GM23338 (cell line): ENCODE measurements at regions not wholly inside any gene's neighbourhood (a gene's known extent, or its start where the extent isn't known, plus 50 kb on each side); places are given as distances from the start of the nearest gene placed in this dataset.

Experiments used
- ATAC-seq: fragments of 200-7000 bp; cut with Tn5 transposase; 3 replicates; pipeline ENCODE4 v1.9.1; 2020
- DNase-seq: peaks from one replicate; pipeline ENCODE4 v3.0.0-alpha.2; 2015; ENCODE audit warnings: low spot score
- H2AFZ ChIP-seq: fragments of 200-600 bp; sonication (generic); 2 replicates; pipeline ENCODE4 v1.8.0; 2016; ENCODE audit warnings: antibody characterized with exemption, mild to moderate bottlenecking, moderate library complexity
- H3F3A ChIP-seq: fragments of 200-600 bp; sonication (generic); replicated peaks from 2 replicates; pipeline ENCODE4 v1.8.0; 2017; ENCODE audit warnings: antibody characterized with exemption, mixed run types, low read depth
- H3K27ac ChIP-seq: fragments of 200-600 bp; sonication (generic); 2 replicates; pipeline ENCODE4 v1.6.1; 2016; ENCODE audit warnings: low read depth
- H3K27me3 ChIP-seq: fragments of 200-600 bp; sonication (generic); 2 replicates; pipeline ENCODE4 v1.8.0; 2016; ENCODE audit warnings: mild to moderate bottlenecking, mixed run types, moderate library complexity; ENCODE audit not compliant: insufficient read depth
- H3K36me3 ChIP-seq: fragments of 200-600 bp; sonication (generic); 2 replicates; pipeline ENCODE4 v1.8.0; 2016; ENCODE audit warnings: mild to moderate bottlenecking; ENCODE audit not compliant: insufficient read depth
- H3K4me1 ChIP-seq: fragments of 200-600 bp; sonication (generic); 2 replicates; pipeline ENCODE4 v1.8.0; 2016; ENCODE audit warnings: mild to moderate bottlenecking, moderate library complexity; ENCODE audit not compliant: insufficient read depth
- H3K4me2 ChIP-seq: fragments of 200-600 bp; sonication (generic); 2 replicates; pipeline ENCODE4 v1.7.1; 2017; ENCODE audit warnings: mixed run types
- H3K4me3 ChIP-seq: fragments of 200-600 bp; sonication (generic); 2 replicates; pipeline ENCODE4 v1.6.1; 2016; ENCODE audit warnings: mixed run types
- H3K79me2 ChIP-seq: fragments of 200-600 bp; sonication (generic); replicated peaks from 2 replicates; pipeline ENCODE4 v1.8.0; 2017; ENCODE audit warnings: mild to moderate bottlenecking; ENCODE audit not compliant: insufficient read depth
- H3K9me2 ChIP-seq: fragments of 200-600 bp; sonication (generic); 2 replicates; pipeline ENCODE4 v1.8.0; 2017; ENCODE audit not compliant: insufficient read depth
- H4K20me1 ChIP-seq: fragments of 200-600 bp; sonication (generic); replicated peaks from 2 replicates; pipeline ENCODE4 v1.8.0; 2017; ENCODE audit warnings: mild to moderate bottlenecking; ENCODE audit not compliant: insufficient read depth
- H3K27ac Mint-ChIP-seq: 2 replicates; pipeline ENCODE4 v1.8.0; 2020; ENCODE audit warnings: inconsistent platforms, mild to moderate bottlenecking, moderate library complexity, mixed read lengths
- H3K27me3 Mint-ChIP-seq: 3 replicates; pipeline ENCODE4 v1.8.0; 2022; ENCODE audit warnings: low read depth, mild to moderate bottlenecking, moderate library complexity, mixed read lengths, inconsistent platforms; ENCODE audit not compliant: insufficient read depth, poor library complexity
- H3K36me3 Mint-ChIP-seq: 3 replicates; pipeline ENCODE4 v1.8.0; 2021; ENCODE audit warnings: low read depth, mild to moderate bottlenecking, inconsistent platforms, moderate library complexity, mixed read lengths
- H3K4me1 Mint-ChIP-seq: 3 replicates; pipeline ENCODE4 v1.8.0; 2020; ENCODE audit warnings: mild to moderate bottlenecking, inconsistent platforms, mixed read lengths
- H3K4me3 Mint-ChIP-seq: 3 replicates; pipeline ENCODE4 v1.8.0; 2021; ENCODE audit warnings: moderate library complexity, mild to moderate bottlenecking, inconsistent platforms, mixed read lengths
- H3K9me3 Mint-ChIP-seq: 3 replicates; pipeline ENCODE4 v1.8.0; 2020; ENCODE audit warnings: moderate library complexity, mild to moderate bottlenecking, inconsistent platforms, mixed read lengths
- EZH2 ChIP-seq: fragments of 200-600 bp; sonication (generic); IDR thresholded peaks from one replicate; pipeline ENCODE4 v1.8.0; 2017; ENCODE audit warnings: antibody characterized with exemption, mild to moderate bottlenecking, low read depth; ENCODE audit not compliant: unreplicated experiment
- EZH2phosphoT487 ChIP-seq: fragments of 200-600 bp; sonication (generic); IDR thresholded peaks from one replicate; pipeline ENCODE4 v1.8.1; 2018; ENCODE audit warnings: antibody characterized with exemption; ENCODE audit not compliant: unreplicated experiment
- POLR2AphosphoS5 ChIP-seq: IDR thresholded peaks from 2 replicates; pipeline ENCODE4 v1.6.1; 2016; ENCODE audit warnings: antibody characterized with exemption, low read depth
- ZNF114 ChIP-seq: fragments of 250-450 bp; sonication (Bioruptor Pico); IDR thresholded peaks from 2 replicates; pipeline ENCODE4 v1.5.0; 2020; ENCODE audit warnings: mild to moderate bottlenecking, moderate library complexity
- TF ChIP-seq, protein P1 (sequence below), 2 experiments: fragments of 200-600 bp in 1 of 2; sonication (generic) in 1 of 2; conservative IDR thresholded peaks; 2 replicates each; pipeline versions ENCODE4 v1.5.1 to v1.6.1; 2016 to 2017; ENCODE audit warnings: antibody characterized with exemption in 2 of 2, low read depth in 2 of 2, mild to moderate bottlenecking in 2 of 2, moderate library complexity in 1 of 2
- TF ChIP-seq, protein P2 (sequence below): IDR thresholded peaks from one replicate; pipeline ENCODE4 v1.6.1; 2018; ENCODE audit warnings: antibody characterized with exemption; ENCODE audit not compliant: unreplicated experiment

- TF ChIP-seq POLR2AphosphoS5 (no peak), EZH2 (no peak), ZNF114 (CRISPR knock-in tag) (no peak)
These were observed 296.5 kb upstream of the PITRM1 start (continued) for GRCh38 chr10:3468919-3469638.

DNA sequence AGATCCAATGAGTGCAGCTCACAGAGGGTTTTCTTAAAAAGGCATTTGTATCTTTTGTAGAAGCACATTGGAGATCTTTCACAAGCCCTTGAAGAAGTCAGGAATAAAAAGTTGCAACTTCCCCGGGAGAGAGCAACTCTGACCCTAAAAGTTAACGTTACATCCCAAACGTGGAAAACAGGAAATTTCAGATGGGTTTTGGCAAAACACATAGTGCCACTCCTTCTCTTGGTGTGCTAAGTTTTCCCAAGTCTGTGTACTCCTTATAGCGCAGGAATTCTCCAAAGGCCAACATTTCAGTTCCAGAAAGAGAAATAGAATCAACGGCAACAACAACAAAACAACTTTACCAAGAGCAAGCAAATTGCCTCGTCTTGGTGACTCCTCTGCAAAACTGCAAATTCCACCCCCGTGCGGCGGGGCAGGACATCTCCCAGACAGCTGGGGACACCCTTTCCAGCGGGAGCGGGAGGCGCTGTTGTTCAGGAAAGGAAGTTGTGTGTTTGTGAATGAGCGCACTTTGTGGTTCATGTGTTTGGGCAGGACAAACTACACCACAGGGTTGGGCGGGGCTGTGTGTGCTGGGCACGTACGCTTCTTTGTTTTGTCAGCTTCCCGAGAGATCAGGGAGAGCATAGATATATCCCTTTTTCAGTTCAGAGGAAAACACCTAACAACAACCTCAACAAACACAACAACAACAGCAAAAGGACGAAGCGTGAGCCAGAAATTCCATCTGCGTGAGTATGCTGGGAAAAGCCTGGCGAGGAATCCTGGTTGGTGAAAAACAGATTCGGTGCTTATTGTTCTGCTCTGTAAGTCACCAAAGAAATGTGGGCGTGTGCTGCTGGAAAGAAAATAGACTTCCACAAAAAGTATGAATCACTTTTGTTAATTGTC is 294.7 kb upstream of the PITRM1 start:
- Histone ChIP-seq H3K27me3 (no peaks in the 10 kb centered on the region), H2AFZ (peak overlapping the region; percentile 39), H3F3A (no peaks in the 10 kb centered on the region), H3K27ac (peak overlapping the region; percentile 39; the same call in 1 of the 2 replicates), H3K4me2 (no peak overlapping the region), H4K20me1 (no peaks in the 10 kb centered on the region), H3K9me2 (peaks cover 4% of the 10 kb centered on the region; the same call in 1 of the 2 replicates), H3K4me3 (no peak overlapping the region), H3K4me1 (peaks cover 15% of the 10 kb centered on the region), H3K36me3 (no peaks in the 10 kb centered on the region), H3K79me2 (no peaks in the 10 kb centered on the region)
- ATAC-seq (peak; percentile 54; the same call in 2 of the 3 replicates), DNase-seq (peak; percentile 64)
- H3K4me3 Mint-ChIP-seq = no peak overlapping the region
- no peak for TF ChIP-seq POLR2AphosphoS5
- TF ChIP-seq, protein P1, sequence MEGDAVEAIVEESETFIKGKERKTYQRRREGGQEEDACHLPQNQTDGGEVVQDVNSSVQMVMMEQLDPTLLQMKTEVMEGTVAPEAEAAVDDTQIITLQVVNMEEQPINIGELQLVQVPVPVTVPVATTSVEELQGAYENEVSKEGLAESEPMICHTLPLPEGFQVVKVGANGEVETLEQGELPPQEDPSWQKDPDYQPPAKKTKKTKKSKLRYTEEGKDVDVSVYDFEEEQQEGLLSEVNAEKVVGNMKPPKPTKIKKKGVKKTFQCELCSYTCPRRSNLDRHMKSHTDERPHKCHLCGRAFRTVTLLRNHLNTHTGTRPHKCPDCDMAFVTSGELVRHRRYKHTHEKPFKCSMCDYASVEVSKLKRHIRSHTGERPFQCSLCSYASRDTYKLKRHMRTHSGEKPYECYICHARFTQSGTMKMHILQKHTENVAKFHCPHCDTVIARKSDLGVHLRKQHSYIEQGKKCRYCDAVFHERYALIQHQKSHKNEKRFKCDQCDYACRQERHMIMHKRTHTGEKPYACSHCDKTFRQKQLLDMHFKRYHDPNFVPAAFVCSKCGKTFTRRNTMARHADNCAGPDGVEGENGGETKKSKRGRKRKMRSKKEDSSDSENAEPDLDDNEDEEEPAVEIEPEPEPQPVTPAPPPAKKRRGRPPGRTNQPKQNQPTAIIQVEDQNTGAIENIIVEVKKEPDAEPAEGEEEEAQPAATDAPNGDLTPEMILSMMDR (conservative IDR thresholded peaks at IDR 0.05; ENCODE audit: low read depth in 2 of 2) = peak in 1 of 2 experiments; percentile 57; a peak in 3 of 4 replicates
- peaks cover 2% of the 10 kb centered on the region for H3K27me3 Mint-ChIP-seq
- H3K36me3 Mint-ChIP-seq = no peaks in the 10 kb centered on the region
- H3K4me1 Mint-ChIP-seq = peaks cover 31% of the 10 kb centered on the region
- H3K27ac Mint-ChIP-seq = no peak overlapping the region
- no peaks in the 10 kb centered on the region for H3K9me3 Mint-ChIP-seq

DNA sequence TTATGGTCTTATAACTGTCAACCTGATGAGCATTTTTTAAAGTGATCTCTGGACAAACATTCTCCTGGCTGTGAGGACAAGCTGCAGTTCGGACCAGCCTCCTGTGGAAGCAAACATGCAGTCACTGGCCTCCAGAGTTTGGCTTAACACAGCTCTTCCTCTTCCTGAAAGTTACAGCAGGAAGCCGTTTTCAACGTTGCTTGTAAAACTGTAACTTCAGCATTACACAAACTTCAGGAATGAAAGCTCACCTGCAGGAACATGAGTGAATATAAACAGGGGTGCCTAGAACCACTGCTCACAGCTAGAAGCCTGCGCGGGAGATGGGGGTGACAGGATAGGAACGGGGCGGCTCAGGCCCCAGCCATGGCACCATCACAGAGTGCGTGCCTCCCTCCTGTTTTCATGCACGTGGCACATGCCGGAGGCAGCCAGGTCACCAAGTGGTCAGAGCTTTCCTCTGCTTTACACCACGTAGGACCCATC is 292.9 kb upstream of the PITRM1 start:
- Histone ChIP-seq H3K27ac (no peak overlapping the region), H2AFZ (peak overlapping the region; percentile 72; the same call in 1 of the 2 replicates), H3K27me3 (no peaks in the 10 kb centered on the region), H4K20me1 (no peaks in the 10 kb centered on the region), H3K4me3 (no peak overlapping the region), H3K9me2 (peaks cover 15% of the 10 kb centered on the region), H3F3A (no peaks in the 10 kb centered on the region), H3K36me3 (no peaks in the 10 kb centered on the region), H3K79me2 (no peaks in the 10 kb centered on the region), H3K4me1 (peaks cover 10% of the 10 kb centered on the region), H3K4me2 (no peak overlapping the region)
- ATAC-seq = no peak
- H3K4me1 Mint-ChIP-seq = peaks cover 21% of the 10 kb centered on the region
- H3K27ac Mint-ChIP-seq = no peak overlapping the region
- H3K27me3 Mint-ChIP-seq = no peaks in the 10 kb centered on the region
- no peaks in the 10 kb centered on the region for H3K36me3 Mint-ChIP-seq
- no peak for DNase-seq
- H3K9me3 Mint-ChIP-seq = no peaks in the 10 kb centered on the region; the same call in 2 of the 3 replicates
- TF ChIP-seq EZH2phosphoT487 (no peak), POLR2AphosphoS5 (no peak), ZNF114 (CRISPR knock-in tag) (no peak)
- TF ChIP-seq, protein P2, sequence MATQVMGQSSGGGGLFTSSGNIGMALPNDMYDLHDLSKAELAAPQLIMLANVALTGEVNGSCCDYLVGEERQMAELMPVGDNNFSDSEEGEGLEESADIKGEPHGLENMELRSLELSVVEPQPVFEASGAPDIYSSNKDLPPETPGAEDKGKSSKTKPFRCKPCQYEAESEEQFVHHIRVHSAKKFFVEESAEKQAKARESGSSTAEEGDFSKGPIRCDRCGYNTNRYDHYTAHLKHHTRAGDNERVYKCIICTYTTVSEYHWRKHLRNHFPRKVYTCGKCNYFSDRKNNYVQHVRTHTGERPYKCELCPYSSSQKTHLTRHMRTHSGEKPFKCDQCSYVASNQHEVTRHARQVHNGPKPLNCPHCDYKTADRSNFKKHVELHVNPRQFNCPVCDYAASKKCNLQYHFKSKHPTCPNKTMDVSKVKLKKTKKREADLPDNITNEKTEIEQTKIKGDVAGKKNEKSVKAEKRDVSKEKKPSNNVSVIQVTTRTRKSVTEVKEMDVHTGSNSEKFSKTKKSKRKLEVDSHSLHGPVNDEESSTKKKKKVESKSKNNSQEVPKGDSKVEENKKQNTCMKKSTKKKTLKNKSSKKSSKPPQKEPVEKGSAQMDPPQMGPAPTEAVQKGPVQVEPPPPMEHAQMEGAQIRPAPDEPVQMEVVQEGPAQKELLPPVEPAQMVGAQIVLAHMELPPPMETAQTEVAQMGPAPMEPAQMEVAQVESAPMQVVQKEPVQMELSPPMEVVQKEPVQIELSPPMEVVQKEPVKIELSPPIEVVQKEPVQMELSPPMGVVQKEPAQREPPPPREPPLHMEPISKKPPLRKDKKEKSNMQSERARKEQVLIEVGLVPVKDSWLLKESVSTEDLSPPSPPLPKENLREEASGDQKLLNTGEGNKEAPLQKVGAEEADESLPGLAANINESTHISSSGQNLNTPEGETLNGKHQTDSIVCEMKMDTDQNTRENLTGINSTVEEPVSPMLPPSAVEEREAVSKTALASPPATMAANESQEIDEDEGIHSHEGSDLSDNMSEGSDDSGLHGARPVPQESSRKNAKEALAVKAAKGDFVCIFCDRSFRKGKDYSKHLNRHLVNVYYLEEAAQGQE = no peak
- no peak overlapping the region for H3K4me3 Mint-ChIP-seq
